G401 (cell line): ENCODE measurements at regions not wholly inside any gene's neighbourhood (a gene's known extent, or its start where the extent isn't known, plus 50 kb on each side); places are given as distances from the start of the nearest gene placed in this dataset.
A peak's percentile ranks its signal among the peaks of the same experiment; 100 is the strongest.

ENCODE experiments used
- DNase-seq: peaks from one replicate; pipeline ENCODE4 v3.0.0-alpha.2; 2015; ENCODE audit warnings: low spot score
- in situ Hi-C: cut with HindIII; loops from 2 replicates; pipeline ENCODE4 v1.10.0; 2016; ENCODE audit warnings: low sequenced_read_pairs, mixed read lengths

- in situ Hi-C loops: no loop called here
- peak; percentile 82 for DNase-seq
Measured at GRCh38 chr5:71932655-71933338, 174.5 kb upstream of the MAP1B start.

- in situ Hi-C loops: no loop called here
- no peak for DNase-seq
Measured at GRCh38 chr5:71934322-71934721, 173.0 kb upstream of the MAP1B start.

GRCh38 chr5:71937921-71938698 is 169.2 kb upstream of the MAP1B start:
- in situ Hi-C loops: no loop called here
- DNase-seq: peak; percentile 82

GRCh38 chr5:71938895-71939294 is 168.4 kb upstream of the MAP1B start:
- in situ Hi-C loops: no loop called here

GRCh38 chr5:71939452-71940230 is 167.6 kb upstream of the MAP1B start:
- in situ Hi-C loops: no loop called here
- peak; percentile 82 for DNase-seq

More at GRCh38 chr5:71938895-71939294, 168.4 kb upstream of the MAP1B start:
- DNase-seq: peak; percentile 81

- in situ Hi-C loops: no loop called here
- DNase-seq: no peak
Measured at GRCh38 chr5:71943874-71944273, 163.4 kb upstream of the MAP1B start.

GRCh38 chr5:71945436-71945835 is 161.8 kb upstream of the MAP1B start:
- in situ Hi-C loops: no loop called here

GRCh38 chr5:71946343-71947030 is 160.8 kb upstream of the MAP1B start:
- in situ Hi-C loops: no loop called here
- no peak for DNase-seq

More at GRCh38 chr5:71945436-71945835, 161.8 kb upstream of the MAP1B start:
- DNase-seq: no peak

GRCh38 chr5:71948206-71948605 is 159.1 kb upstream of the MAP1B start:
- no peak for DNase-seq
- in situ Hi-C loops: no loop called here

- peak; percentile 6 for DNase-seq
- in situ Hi-C loops: no loop called here
Measured at GRCh38 chr5:71949772-71950171, 157.5 kb upstream of the MAP1B start.

GRCh38 chr5:71953866-71954265 is 153.4 kb upstream of the MAP1B start:
- DNase-seq: peak; percentile 44
- in situ Hi-C loops: no loop called here

GRCh38 chr5:71954329-71954728 is 152.9 kb upstream of the MAP1B start:
- DNase-seq: no peak
- in situ Hi-C loops: no loop called here

- in situ Hi-C loops: no loop called here
- no peak for DNase-seq
Measured at GRCh38 chr5:71955723-71956122, 151.6 kb upstream of the MAP1B start.

GRCh38 chr5:71957292-71957898 is 149.9 kb upstream of the MAP1B start:
- no peak for DNase-seq
- in situ Hi-C loops: no loop called here

- no peak for DNase-seq
- in situ Hi-C loops: no loop called here
Measured at GRCh38 chr5:71960195-71960594, 147.1 kb upstream of the MAP1B start.

GRCh38 chr5:71961786-71962185 is 145.5 kb upstream of the MAP1B start:
- in situ Hi-C loops: no loop called here
- DNase-seq: no peak

- in situ Hi-C loops: no loop called here
Measured at GRCh38 chr5:71969460-71969859, 137.8 kb upstream of the MAP1B start.

GRCh38 chr5:71971862-71972261 is 135.4 kb upstream of the MAP1B start:
- no peak for DNase-seq
- in situ Hi-C loops: no loop called here

More at GRCh38 chr5:71969460-71969859, 137.8 kb upstream of the MAP1B start:
- no peak for DNase-seq
